Gastroesophageal sphincter (tissue), 3 donors: ENCODE measurements at regions not wholly inside any gene's neighbourhood (a gene's known extent, or its start where the extent isn't known, plus 50 kb on each side); places are given as distances from the start of the nearest gene placed in this dataset.

ENCODE experiments used
- CTCF ChIP-seq, 4 experiments: fragments of 200-600 bp in 2 of 4; fragments of 450-650 bp in 2 of 4; sonication (generic) in 1 of 4; IDR thresholded peaks; one replicate each; pipeline ENCODE4 v1.5.1; 2017 to 2019; ENCODE audit warnings: antibody characterized with exemption in 4 of 4, mild to moderate bottlenecking in 2 of 4, moderate library complexity in 2 of 4
- EP300 ChIP-seq: sonication (generic); formaldehyde crosslinking; IDR thresholded peaks from one replicate; pipeline ENCODE4 v1.6.1; 2017; ENCODE audit warnings: antibody characterized with exemption, mild to moderate bottlenecking

GRCh38 chr4:12926189-12927066 lies 557.7 kb downstream of the RAB28 start:
- no peak for TF ChIP-seq CTCF (IDR thresholded peaks at IDR 0.05)
- TF ChIP-seq EP300, result no peak
